Renal cortex interstitium (tissue), 11 donors: ENCODE measurements at regions not wholly inside any gene's neighbourhood (a gene's known extent, or its start where the extent isn't known, plus 50 kb on each side); places are given as distances from the start of the nearest gene placed in this dataset.
A peak's percentile ranks its signal among the peaks of the same experiment; 100 is the strongest.

Experiments
- DNase-seq, 11 donors: peaks; one replicate each; pipeline ENCODE4 v3.0.0-alpha.2; 2013; ENCODE audit warnings: low read depth in 9 of 11, low spot score in 4 of 11; ENCODE audit errors: extremely low read depth in 1 of 11

GRCh38 chr18:78650926-78651325, 328.7 kb upstream of the SALL3 start:
- no peak for DNase-seq

- no peak for DNase-seq
These were observed 327.5 kb upstream of the SALL3 start for GRCh38 chr18:78652001-78652545.

GRCh38 chr18:78655921-78656320, 323.7 kb upstream of the SALL3 start:
- no peak for DNase-seq

GRCh38 chr18:78656346-78656925, 323.2 kb upstream of the SALL3 start:
- no peak for DNase-seq

- no peak for DNase-seq
These were observed 321.1 kb upstream of the SALL3 start for GRCh38 chr18:78658531-78658930.

- no peak for DNase-seq
These were observed 320.6 kb upstream of the SALL3 start for GRCh38 chr18:78659057-78659456.

- peak in 2 of 11 donors; percentile 10 to 23 for DNase-seq
These were observed 319.9 kb upstream of the SALL3 start for GRCh38 chr18:78659748-78660147.

- DNase-seq = no peak
These were observed 319.3 kb upstream of the SALL3 start for GRCh38 chr18:78660311-78660710.

GRCh38 chr18:78661316-78661715, 318.3 kb upstream of the SALL3 start:
- no peak for DNase-seq

- DNase-seq = no peak
These were observed 316.7 kb upstream of the SALL3 start for GRCh38 chr18:78662879-78663278.

- DNase-seq = no peak
These were observed 315.6 kb upstream of the SALL3 start for GRCh38 chr18:78664048-78664447.

- no peak for DNase-seq
These were observed 314.8 kb upstream of the SALL3 start for GRCh38 chr18:78664848-78665247.

- no peak for DNase-seq
These were observed 314.0 kb upstream of the SALL3 start for GRCh38 chr18:78665644-78666043.

GRCh38 chr18:78666666-78667335, 312.8 kb upstream of the SALL3 start:
- no peak for DNase-seq

GRCh38 chr18:78670778-78671391, 308.7 kb upstream of the SALL3 start:
- no peak for DNase-seq

GRCh38 chr18:78671551-78671950, 308.1 kb upstream of the SALL3 start:
- no peak for DNase-seq

- no peak for DNase-seq
These were observed 306.7 kb upstream of the SALL3 start for GRCh38 chr18:78672862-78673446.

GRCh38 chr18:78673516-78674321, 305.9 kb upstream of the SALL3 start:
- DNase-seq = no peak

- no peak for DNase-seq
These were observed 304.4 kb upstream of the SALL3 start for GRCh38 chr18:78675231-78675630.
